ENCODE measurements at regions not wholly inside any gene's neighbourhood (a gene's known extent, or its start where the extent isn't known, plus 50 kb on each side); places are given as distances from the start of the nearest gene placed in this dataset.

- TF ChIP-seq CTCF (IDR thresholded peaks at IDR 0.05) (no peak), ZFX (IDR thresholded peaks at IDR 0.05; ENCODE audit: borderline replicate concordance) (no peak)
Observed at GRCh38 chr5:58381566-58381965, 78.3 kb downstream of the PLK2 start.

Data from 22Rv1 (cell line).